Sigmoid colon (tissue), 6 donors: ENCODE measurements at regions not wholly inside any gene's neighbourhood (a gene's known extent, or its start where the extent isn't known, plus 50 kb on each side); places are given as distances from the start of the nearest gene placed in this dataset.

Experiments
- DNase-seq: peaks from one replicate; pipeline ENCODE4 v3.0.0-alpha.2; 2019
- H3K27ac ChIP-seq, 4 donors: fragments of 200-600 bp; sonication (generic); one replicate each; pipeline ENCODE4 v1.5.1; 2016 to 2019; ENCODE audit warnings: mild to moderate bottlenecking in 1 of 4
- H3K27me3 ChIP-seq, 3 donors: fragments of 200-600 bp; sonication (generic); one replicate each; pipeline ENCODE4 v1.5.1; 2019; ENCODE audit warnings: mild to moderate bottlenecking in 1 of 3
- H3K36me3 ChIP-seq, 4 donors: fragments of 200-600 bp; sonication (generic); one replicate each; pipeline ENCODE4 v1.5.1; 2016 to 2019
- H3K4me1 ChIP-seq, 4 donors: fragments of 200-600 bp; sonication (generic); one replicate each; pipeline ENCODE4 v1.5.1; 2017 to 2019
- H3K4me3 ChIP-seq, 4 donors: fragments of 200-600 bp; sonication (generic); one replicate each; pipeline ENCODE4 v1.5.1; 2017 to 2019; ENCODE audit warnings: mild to moderate bottlenecking in 2 of 4, moderate library complexity in 1 of 4
- H3K9me3 ChIP-seq, 4 donors: fragments of 200-600 bp in 3 of 4; sonication (generic) in 3 of 4; one replicate each; pipeline versions ENCODE4 v1.5.1 to v1.6.1; 2013 to 2019
- CTCF ChIP-seq, 4 experiments: fragments of 450-650 bp in 3 of 4; fragments of 200-600 bp in 1 of 4; IDR thresholded peaks; one replicate each; pipeline ENCODE4 v1.5.1; 2016 to 2019; ENCODE audit warnings: antibody characterized with exemption in 4 of 4, mild to moderate bottlenecking in 3 of 4, moderate library complexity in 2 of 4
- EP300 ChIP-seq, 4 donors: sonication (generic); formaldehyde crosslinking; IDR thresholded peaks; one replicate each; pipeline ENCODE4 v1.6.1; 2017; ENCODE audit warnings: antibody characterized with exemption in 4 of 4
- POLR2A ChIP-seq, 2 donors: fragments of 450-650 bp; IDR thresholded peaks; one replicate each; pipeline ENCODE4 v1.6.1; 2016; ENCODE audit warnings: antibody characterized with exemption in 2 of 2, mild to moderate bottlenecking in 2 of 2, moderate library complexity in 2 of 2
- POLR2AphosphoS5 ChIP-seq, 4 donors: sonication (generic); formaldehyde crosslinking; IDR thresholded peaks; one replicate each; pipeline ENCODE4 v1.6.1; 2017; ENCODE audit warnings: antibody characterized with exemption in 4 of 4
- WGBS, 2 donors: extraction: QIAGEN DNeasy Blood & Tissue Kit; methylation state at CpG; one replicate each; pipeline ENCODE4 v1.1.7; 2013; 5-methylcytosine and 5-hydroxymethylcytosine counted together
- intact Hi-C: fragments of 100-400 bp; cut with DNase I; formaldehyde crosslinking; loops from one replicate; pipeline ENCODE4 v1.15.1; 2023
- donor health status: healthy with polysubstance abuse.
- donor health status: healthy.

DNA sequence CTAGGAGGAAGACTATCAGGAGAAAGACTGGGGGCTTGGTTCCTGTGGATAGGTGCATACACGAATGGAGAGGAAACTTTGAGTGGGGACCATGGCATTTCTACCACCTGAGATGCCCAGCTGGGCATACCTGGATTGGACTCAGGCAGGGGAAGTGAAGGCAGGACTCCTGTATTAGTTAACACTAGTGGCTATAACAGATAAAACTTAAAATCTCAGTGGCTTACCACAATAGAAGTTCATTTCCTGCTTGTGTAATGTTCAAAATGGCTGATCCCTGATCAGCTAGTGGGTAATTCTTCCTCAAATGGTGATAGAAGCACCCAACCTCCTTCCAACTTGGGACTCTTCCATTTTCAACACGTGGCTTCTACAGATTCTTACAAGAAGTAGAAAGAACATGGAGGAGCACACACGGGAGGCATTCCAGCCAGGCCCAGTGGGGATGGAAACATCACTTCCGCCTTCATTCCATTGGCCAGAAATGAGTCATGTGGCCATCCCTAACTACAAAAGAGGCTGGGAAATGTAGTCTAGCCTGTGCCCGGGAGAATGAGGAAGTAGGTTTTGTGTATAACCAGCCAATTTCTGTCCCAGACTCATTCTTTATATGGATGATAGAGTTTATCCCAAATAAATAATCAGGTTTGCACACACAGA lies 112.1 kb downstream of the UTP18 start:
- H3K36me3 ChIP-seq, result no peaks in the 10 kb centered on the region
- no peak for DNase-seq
- 65 to 72% methylated on average over 5 of the region's 5 CpGs for whole genome bisulfite sequencing, 2 donors
- intact Hi-C loops, result no loop called here
- H3K4me3 ChIP-seq, result no peak overlapping the region
- H3K9me3 ChIP-seq, result no peaks in the 10 kb centered on the region
- no peak overlapping the region for H3K27ac ChIP-seq
- no peaks in the 10 kb centered on the region for H3K27me3 ChIP-seq
- TF ChIP-seq POLR2A (IDR thresholded peaks at IDR 0.05), result no peak
- TF ChIP-seq CTCF (IDR thresholded peaks at IDR 0.05), result no peak
- no peak for TF ChIP-seq EP300 (IDR thresholded peaks at IDR 0.05)
- no peak for TF ChIP-seq POLR2AphosphoS5 (IDR thresholded peaks at IDR 0.05)
- no peaks in the 10 kb centered on the region for H3K4me1 ChIP-seq

- Histone ChIP-seq H3K27ac (no peak overlapping the region), H3K36me3 (no peaks in the 10 kb centered on the region), H3K4me3 (no peak overlapping the region), H3K27me3 (no peaks in the 10 kb centered on the region), H3K4me1 (no peaks in the 10 kb centered on the region), H3K9me3 (no peaks in the 10 kb centered on the region)
- no peak for DNase-seq
- 76 to 82% methylated on average over 4 of the region's 4 CpGs for WGBS, 2 donors
- intact Hi-C loops, result no loop called here
- TF ChIP-seq POLR2AphosphoS5 (IDR thresholded peaks at IDR 0.05) (no peak), CTCF (IDR thresholded peaks at IDR 0.05) (no peak), POLR2A (IDR thresholded peaks at IDR 0.05) (no peak), EP300 (IDR thresholded peaks at IDR 0.05) (no peak)
Measured at GRCh38 chr17:51373489-51374152, 113.3 kb downstream of the UTP18 start.

DNA sequence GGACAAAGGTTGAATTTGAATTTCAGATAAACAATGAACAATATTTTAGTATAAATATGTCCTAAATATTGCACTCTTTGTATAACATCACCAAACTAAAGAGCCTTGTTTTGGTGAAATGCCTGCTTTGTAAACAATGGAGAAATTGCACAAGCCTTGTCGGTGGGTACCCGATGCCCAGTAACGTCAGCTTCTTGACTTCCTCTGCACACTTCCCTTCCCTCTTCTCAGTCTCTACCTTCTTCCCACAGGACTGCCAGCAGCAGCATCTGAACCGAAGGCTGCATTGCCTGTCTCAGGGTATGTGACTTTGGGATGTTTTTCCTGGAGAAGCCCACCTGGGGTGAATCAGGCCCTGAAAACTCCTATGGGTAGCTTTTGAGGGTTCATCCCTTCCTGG lies 113.9 kb downstream of the UTP18 start:
- no peak overlapping the region for H3K4me3 ChIP-seq
- intact Hi-C loops, result no loop called here
- no peak for DNase-seq
- H3K27me3 ChIP-seq, result no peaks in the 10 kb centered on the region
- H3K4me1 ChIP-seq, result no peaks in the 10 kb centered on the region
- WGBS, 2 donors, result 46 to 68% methylated on average over 4 of the region's 4 CpGs
- TF ChIP-seq EP300 (IDR thresholded peaks at IDR 0.05) (no peak), POLR2A (IDR thresholded peaks at IDR 0.05) (no peak), CTCF (IDR thresholded peaks at IDR 0.05) (no peak), POLR2AphosphoS5 (IDR thresholded peaks at IDR 0.05) (no peak)
- H3K9me3 ChIP-seq, result no peaks in the 10 kb centered on the region
- no peak overlapping the region for H3K27ac ChIP-seq
- H3K36me3 ChIP-seq, result no peaks in the 10 kb centered on the region

GRCh38 chr17:51375771-51376170 lies 115.4 kb downstream of the UTP18 start:
- Histone ChIP-seq H3K4me3 (no peak overlapping the region), H3K27me3 (no peaks in the 10 kb centered on the region), H3K36me3 (no peaks in the 10 kb centered on the region), H3K4me1 (no peaks in the 10 kb centered on the region), H3K9me3 (no peaks in the 10 kb centered on the region), H3K27ac (no peak overlapping the region)
- no peak for TF ChIP-seq CTCF (IDR thresholded peaks at IDR 0.05)
- no peak for TF ChIP-seq EP300 (IDR thresholded peaks at IDR 0.05)
- TF ChIP-seq POLR2AphosphoS5 (IDR thresholded peaks at IDR 0.05), result no peak
- no peak for TF ChIP-seq POLR2A (IDR thresholded peaks at IDR 0.05)
- WGBS, 2 donors, result 66 to 81% methylated on average over 3 of the region's 3 CpGs
- DNase-seq, result no peak
- intact Hi-C loops, result no loop called here
